ENCODE measurements at regions not wholly inside any gene's neighbourhood (a gene's known extent, or its start where the extent isn't known, plus 50 kb on each side); places are given as distances from the start of the nearest gene placed in this dataset.

DNA sequence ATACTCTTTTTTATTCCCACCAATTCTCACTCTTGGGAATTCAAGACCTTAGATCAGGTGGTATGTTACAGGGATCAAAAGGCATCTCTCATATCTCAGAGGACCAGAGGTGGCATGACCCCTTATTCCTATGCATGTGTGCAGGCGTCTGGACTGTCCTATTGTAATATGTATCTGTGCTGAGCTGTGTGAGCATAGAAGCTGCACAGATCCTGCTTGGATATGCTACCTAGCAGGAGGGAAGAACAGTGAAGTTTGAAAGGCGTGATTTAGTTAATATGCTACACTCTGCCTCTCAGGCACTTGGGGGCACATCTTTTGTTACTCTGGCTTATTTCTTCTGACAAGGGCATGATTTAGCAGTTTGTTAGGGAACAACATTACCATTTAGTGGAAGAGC lies 86.7 kb upstream of the ZRANB2 start:
- POLR2A ChIA-PET = no interaction called here
- H2AFZ ChIP-seq (ENCODE audit: low read depth) = no peak overlapping the region
- no peak overlapping the region for H3K9ac ChIP-seq
- no peaks in the 10 kb centered on the region for H4K20me1 ChIP-seq (ENCODE audit: insufficient read depth)
- H3K9me3 ChIP-seq = no peaks in the 10 kb centered on the region
- WGBS (ENCODE audit: low lambda C conversion rate) = 29% methylated on average over 2 of the region's 2 CpGs
- H3K9me2 ChIP-seq = no peaks in the 10 kb centered on the region
- H3K36me3 ChIP-seq (replicated peaks in 1 of 2; ENCODE audit: control insufficient read depth in 1 of 2, insufficient read depth in 2 of 2, low read length in 1 of 2) = no peaks in the 10 kb centered on the region
- no peaks in the 10 kb centered on the region for H3K79me2 ChIP-seq (ENCODE audit: insufficient read depth)
- CTCF ChIA-PET = interaction anchor here (1.4 kb wide), 1 partner anchor 23 kb away, joined by 3 read pairs; no protein-coding TSS in a partner anchor
- no peak overlapping the region for H3K4me3 ChIP-seq (ENCODE audit: low read depth in 2 of 2, low read length in 1 of 2)
- no peak overlapping the region for H3K4me2 ChIP-seq
- no peak overlapping the region for H3K27ac ChIP-seq (ENCODE audit: low read depth in 2 of 2, low read length in 1 of 2)
- no peaks in the 10 kb centered on the region for H3K4me1 ChIP-seq (ENCODE audit: control insufficient read depth in 1 of 2, insufficient read depth in 2 of 2, low read depth in 1 of 2, low read length in 1 of 2)
- H3F3A ChIP-seq (replicated peaks; ENCODE audit: insufficient read depth) = no peaks in the 10 kb centered on the region
- TF ChIP-seq RXRA (IDR thresholded peaks at IDR 0.05; ENCODE audit: borderline replicate concordance, low read depth) (no peak), ELF1 (IDR thresholded peaks at IDR 0.05) (no peak), RCOR1 (IDR thresholded peaks at IDR 0.05; ENCODE audit: low read length) (no peak), TCF12 (IDR thresholded peaks at IDR 0.05) (no peak), FOXJ3 (CRISPR knock-in tag; IDR thresholded peaks at IDR 0.05) (no peak), FOXM1 (IDR thresholded peaks at IDR 0.05; ENCODE audit: low read depth) (no peak), GATA2 (CRISPR knock-in tag; IDR thresholded peaks at IDR 0.05) (no peak), EZH2phosphoT487 (IDR thresholded peaks at IDR 0.05; ENCODE audit: borderline replicate concordance, low read depth) (no peak), NRF1 (IDR thresholded peaks at IDR 0.05; ENCODE audit: low read depth, low read length) (no peak), NFIC (IDR thresholded peaks at IDR 0.05; ENCODE audit: borderline replicate concordance) (no peak)
- TF ChIP-seq, protein P1, sequence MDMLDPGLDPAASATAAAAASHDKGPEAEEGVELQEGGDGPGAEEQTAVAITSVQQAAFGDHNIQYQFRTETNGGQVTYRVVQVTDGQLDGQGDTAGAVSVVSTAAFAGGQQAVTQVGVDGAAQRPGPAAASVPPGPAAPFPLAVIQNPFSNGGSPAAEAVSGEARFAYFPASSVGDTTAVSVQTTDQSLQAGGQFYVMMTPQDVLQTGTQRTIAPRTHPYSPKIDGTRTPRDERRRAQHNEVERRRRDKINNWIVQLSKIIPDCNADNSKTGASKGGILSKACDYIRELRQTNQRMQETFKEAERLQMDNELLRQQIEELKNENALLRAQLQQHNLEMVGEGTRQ (IDR thresholded peaks at IDR 0.05; ENCODE audit: borderline replicate concordance, low read depth, low read length) = no peak
- TF ChIP-seq, protein P2, sequence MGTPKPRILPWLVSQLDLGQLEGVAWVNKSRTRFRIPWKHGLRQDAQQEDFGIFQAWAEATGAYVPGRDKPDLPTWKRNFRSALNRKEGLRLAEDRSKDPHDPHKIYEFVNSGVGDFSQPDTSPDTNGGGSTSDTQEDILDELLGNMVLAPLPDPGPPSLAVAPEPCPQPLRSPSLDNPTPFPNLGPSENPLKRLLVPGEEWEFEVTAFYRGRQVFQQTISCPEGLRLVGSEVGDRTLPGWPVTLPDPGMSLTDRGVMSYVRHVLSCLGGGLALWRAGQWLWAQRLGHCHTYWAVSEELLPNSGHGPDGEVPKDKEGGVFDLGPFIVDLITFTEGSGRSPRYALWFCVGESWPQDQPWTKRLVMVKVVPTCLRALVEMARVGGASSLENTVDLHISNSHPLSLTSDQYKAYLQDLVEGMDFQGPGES (IDR thresholded peaks at IDR 0.05; ENCODE audit: low read depth, low read length) = no peak
- TF ChIP-seq, protein P3, sequence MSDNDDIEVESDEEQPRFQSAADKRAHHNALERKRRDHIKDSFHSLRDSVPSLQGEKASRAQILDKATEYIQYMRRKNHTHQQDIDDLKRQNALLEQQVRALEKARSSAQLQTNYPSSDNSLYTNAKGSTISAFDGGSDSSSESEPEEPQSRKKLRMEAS (IDR thresholded peaks at IDR 0.05; ENCODE audit: low read depth) = no peak
- TF ChIP-seq, protein P4, sequence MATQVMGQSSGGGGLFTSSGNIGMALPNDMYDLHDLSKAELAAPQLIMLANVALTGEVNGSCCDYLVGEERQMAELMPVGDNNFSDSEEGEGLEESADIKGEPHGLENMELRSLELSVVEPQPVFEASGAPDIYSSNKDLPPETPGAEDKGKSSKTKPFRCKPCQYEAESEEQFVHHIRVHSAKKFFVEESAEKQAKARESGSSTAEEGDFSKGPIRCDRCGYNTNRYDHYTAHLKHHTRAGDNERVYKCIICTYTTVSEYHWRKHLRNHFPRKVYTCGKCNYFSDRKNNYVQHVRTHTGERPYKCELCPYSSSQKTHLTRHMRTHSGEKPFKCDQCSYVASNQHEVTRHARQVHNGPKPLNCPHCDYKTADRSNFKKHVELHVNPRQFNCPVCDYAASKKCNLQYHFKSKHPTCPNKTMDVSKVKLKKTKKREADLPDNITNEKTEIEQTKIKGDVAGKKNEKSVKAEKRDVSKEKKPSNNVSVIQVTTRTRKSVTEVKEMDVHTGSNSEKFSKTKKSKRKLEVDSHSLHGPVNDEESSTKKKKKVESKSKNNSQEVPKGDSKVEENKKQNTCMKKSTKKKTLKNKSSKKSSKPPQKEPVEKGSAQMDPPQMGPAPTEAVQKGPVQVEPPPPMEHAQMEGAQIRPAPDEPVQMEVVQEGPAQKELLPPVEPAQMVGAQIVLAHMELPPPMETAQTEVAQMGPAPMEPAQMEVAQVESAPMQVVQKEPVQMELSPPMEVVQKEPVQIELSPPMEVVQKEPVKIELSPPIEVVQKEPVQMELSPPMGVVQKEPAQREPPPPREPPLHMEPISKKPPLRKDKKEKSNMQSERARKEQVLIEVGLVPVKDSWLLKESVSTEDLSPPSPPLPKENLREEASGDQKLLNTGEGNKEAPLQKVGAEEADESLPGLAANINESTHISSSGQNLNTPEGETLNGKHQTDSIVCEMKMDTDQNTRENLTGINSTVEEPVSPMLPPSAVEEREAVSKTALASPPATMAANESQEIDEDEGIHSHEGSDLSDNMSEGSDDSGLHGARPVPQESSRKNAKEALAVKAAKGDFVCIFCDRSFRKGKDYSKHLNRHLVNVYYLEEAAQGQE (IDR thresholded peaks at IDR 0.05; ENCODE audit: low read depth, low read length) = no peak
- TF ChIP-seq, protein P5, sequence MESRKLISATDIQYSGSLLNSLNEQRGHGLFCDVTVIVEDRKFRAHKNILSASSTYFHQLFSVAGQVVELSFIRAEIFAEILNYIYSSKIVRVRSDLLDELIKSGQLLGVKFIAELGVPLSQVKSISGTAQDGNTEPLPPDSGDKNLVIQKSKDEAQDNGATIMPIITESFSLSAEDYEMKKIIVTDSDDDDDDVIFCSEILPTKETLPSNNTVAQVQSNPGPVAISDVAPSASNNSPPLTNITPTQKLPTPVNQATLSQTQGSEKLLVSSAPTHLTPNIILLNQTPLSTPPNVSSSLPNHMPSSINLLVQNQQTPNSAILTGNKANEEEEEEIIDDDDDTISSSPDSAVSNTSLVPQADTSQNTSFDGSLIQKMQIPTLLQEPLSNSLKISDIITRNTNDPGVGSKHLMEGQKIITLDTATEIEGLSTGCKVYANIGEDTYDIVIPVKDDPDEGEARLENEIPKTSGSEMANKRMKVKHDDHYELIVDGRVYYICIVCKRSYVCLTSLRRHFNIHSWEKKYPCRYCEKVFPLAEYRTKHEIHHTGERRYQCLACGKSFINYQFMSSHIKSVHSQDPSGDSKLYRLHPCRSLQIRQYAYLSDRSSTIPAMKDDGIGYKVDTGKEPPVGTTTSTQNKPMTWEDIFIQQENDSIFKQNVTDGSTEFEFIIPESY (IDR thresholded peaks at IDR 0.05; ENCODE audit: borderline replicate concordance, low read depth) = no peak
- no peak for DNase-seq
- H3K27me3 ChIP-seq (ENCODE audit: insufficient read depth) = no peaks in the 10 kb centered on the region
